ENCODE measurements at regions not wholly inside any gene's neighbourhood (a gene's known extent, or its start where the extent isn't known, plus 50 kb on each side); places are given as distances from the start of the nearest gene placed in this dataset.
"Not testable (repeated sequence)": the region's sequence is repeated elsewhere in the genome, so short reads cannot be mapped to it uniquely, and the experiment has no call there.

- no peak overlapping the region for H3K4me3 ChIP-seq (ENCODE audit: low read length)
- no peak for DNase-seq (ENCODE audit: low read depth, low spot score)
These were observed 157.3 kb upstream of the CHAC2 start for GRCh38 chr2:53610260-53610659.

DNA sequence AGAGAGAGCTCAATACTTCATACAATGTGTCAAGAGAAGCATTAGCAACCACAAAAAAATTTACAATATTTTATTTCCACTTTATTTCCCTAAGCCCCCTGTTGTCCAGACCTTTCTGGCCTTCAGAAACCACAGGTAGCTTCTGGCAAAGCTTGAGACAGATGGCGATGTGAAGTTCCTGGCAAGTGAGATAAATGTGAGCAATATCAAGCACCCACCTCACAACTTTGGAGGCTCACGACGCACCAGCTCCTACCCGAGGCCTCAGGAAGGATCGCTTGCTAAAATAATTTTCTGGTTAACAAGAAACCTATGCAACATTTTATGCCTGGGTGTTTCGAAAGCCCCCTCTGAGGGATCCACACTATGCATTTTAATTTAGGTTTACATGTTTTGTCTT is 158.1 kb upstream of the CHAC2 start:
- no peak for DNase-seq (ENCODE audit: low read depth, low spot score)

DNA sequence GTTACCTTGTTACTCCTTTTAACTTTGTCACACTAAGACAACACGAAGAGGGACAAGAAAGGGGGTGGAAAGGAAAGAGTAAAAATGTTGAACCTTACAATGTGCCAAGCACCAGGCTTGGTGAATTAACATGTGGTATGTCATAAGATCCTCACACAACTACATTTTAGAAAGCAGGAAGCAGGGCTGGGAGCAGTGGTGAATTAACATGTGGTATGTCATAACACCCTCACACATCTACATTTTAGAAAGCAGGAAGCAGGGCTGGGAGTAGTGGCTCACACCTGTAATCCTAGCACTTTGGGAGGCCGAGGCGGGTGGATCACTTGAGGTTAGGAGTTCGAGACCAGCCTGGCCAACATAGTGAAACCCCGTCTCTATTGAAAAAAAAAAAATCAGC is 159.3 kb upstream of the CHAC2 start:
- DNase-seq (ENCODE audit: low read depth, low spot score): no peak
- H3K4me3 ChIP-seq (ENCODE audit: low read length): no peak overlapping the region

More for the DNA sequence above, 158.1 kb upstream of the CHAC2 start:
- H3K4me3 ChIP-seq (ENCODE audit: low read length): no peak overlapping the region

DNA sequence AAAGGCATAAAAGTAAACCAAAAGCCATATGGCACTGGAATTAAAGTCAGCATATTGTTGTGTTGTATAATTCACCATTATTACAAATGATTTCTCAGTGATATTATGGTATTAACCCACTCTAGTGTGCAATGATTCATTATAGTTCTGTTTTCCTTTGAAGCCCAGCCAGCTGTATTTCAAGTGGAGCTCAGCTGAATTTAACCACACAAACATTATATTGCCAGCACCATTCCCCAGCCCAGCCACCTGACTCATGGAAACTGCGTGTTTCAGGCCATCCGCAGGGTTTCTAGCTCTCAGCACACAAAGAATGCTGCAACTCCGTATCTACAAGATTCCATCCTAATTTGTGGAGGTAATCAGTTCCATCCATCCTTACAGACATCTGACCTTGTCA is 166.8 kb upstream of the CHAC2 start:
- DNase-seq (ENCODE audit: low read depth, low spot score): no peak
- H3K4me3 ChIP-seq (ENCODE audit: low read length): no peak overlapping the region

GRCh38 chr2:53586733-53587612 is 180.6 kb upstream of the CHAC2 start:
- not testable (repeated sequence) for DNase-seq (ENCODE audit: low read depth, low spot score); H3K4me3 ChIP-seq (ENCODE audit: low read length)

- no peak for DNase-seq (ENCODE audit: low read depth, low spot score)
- no peak overlapping the region for H3K4me3 ChIP-seq (ENCODE audit: low read length)
These were observed 182.6 kb upstream of the CHAC2 start for GRCh38 chr2:53584986-53585385.

GRCh38 chr2:53583583-53583982 is 184.0 kb upstream of the CHAC2 start:
- DNase-seq (ENCODE audit: low read depth, low spot score): no peak
- H3K4me3 ChIP-seq (ENCODE audit: low read length): no peak overlapping the region

GRCh38 chr2:53582556-53582955 is 185.0 kb upstream of the CHAC2 start:
- no peak overlapping the region for H3K4me3 ChIP-seq (ENCODE audit: low read length)
- no peak for DNase-seq (ENCODE audit: low read depth, low spot score)

DNA sequence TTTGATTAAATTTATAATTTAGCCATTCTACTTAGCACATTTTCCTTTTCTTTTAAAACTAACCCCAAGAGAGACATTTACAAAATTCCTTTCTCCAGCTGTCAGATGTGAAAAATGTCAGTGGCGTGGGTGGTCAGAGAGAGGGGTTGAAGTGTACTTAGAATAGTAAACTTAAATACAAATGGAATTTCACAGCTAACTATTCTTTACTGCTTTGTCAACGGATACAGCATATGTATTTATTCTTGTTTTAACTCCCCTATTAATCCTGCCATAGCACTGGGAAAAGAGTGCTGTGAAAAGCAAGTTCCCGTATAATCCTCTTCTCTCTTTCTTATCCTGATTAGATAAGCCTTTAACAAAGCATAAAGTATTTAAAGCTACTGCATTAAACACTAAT is 191.4 kb upstream of the CHAC2 start:
- DNase-seq (ENCODE audit: low read depth, low spot score): no peak
- no peak overlapping the region for H3K4me3 ChIP-seq (ENCODE audit: low read length)

DNA sequence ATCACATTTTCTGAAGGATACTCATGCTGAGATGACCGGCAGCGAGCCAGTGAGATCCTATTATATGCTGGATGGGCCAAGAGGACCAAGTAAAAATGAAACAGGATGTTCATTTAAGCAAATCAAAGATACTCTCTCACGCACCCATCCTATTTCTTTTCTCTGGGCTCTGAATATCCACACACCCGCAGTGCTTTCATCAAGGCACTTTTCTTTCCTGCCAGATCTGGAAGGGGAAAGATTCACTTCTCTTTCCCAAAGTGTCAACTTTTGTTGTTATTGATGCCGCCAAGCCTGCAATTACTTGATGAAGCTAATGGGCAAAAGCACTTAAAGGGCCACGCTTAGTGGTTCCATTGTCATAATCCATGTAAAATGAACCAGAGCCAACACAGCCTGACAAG is 191.9 kb upstream of the CHAC2 start:
- H3K4me3 ChIP-seq (ENCODE audit: low read length): no peak overlapping the region
- DNase-seq (ENCODE audit: low read depth, low spot score): no peak

GRCh38 chr2:53572696-53573095 is 194.9 kb upstream of the CHAC2 start:
- no peak overlapping the region for H3K4me3 ChIP-seq (ENCODE audit: low read length)
- no peak for DNase-seq (ENCODE audit: low read depth, low spot score)

- DNase-seq (ENCODE audit: low read depth, low spot score): no peak
- no peak overlapping the region for H3K4me3 ChIP-seq (ENCODE audit: low read length)
These were observed 197.5 kb upstream of the CHAC2 start for GRCh38 chr2:53569957-53570727.

GRCh38 chr2:53568469-53568868 is 199.1 kb upstream of the CHAC2 start:
- peak; percentile 14 for DNase-seq (ENCODE audit: low read depth, low spot score)
- H3K4me3 ChIP-seq (ENCODE audit: low read length): peak overlapping the region; percentile 22

- no peak for DNase-seq (ENCODE audit: low read depth, low spot score)
- H3K4me3 ChIP-seq (ENCODE audit: low read length): no peak overlapping the region
These were observed 200.5 kb upstream of the CHAC2 start for GRCh38 chr2:53567073-53567472.

- DNase-seq (ENCODE audit: low read depth, low spot score): no peak
- no peak overlapping the region for H3K4me3 ChIP-seq (ENCODE audit: low read length)
These were observed 205.2 kb upstream of the CHAC2 start for GRCh38 chr2:53562407-53562806.

DNA sequence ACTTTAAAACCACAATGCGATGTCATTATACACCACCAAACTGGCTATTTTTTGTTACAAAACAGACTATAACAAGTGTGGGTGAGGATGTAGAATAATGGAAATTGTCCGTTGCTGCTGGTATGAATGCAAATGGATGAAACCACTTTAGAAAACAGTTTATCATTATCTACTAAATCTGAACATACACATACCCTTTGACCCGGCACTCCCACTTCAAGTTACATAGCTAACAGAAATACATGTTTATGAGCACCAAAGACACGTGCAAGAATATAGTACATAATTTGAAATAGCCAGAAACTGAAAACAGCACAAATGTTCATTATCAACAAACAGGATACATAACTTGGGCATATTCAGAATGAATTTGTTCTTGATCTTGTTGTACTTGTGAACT is 206.4 kb upstream of the CHAC2 start:
- no peak overlapping the region for H3K4me3 ChIP-seq (ENCODE audit: low read length)
- DNase-seq (ENCODE audit: low read depth, low spot score): no peak

GRCh38 chr2:53559302-53559966 is 208.2 kb upstream of the CHAC2 start:
- DNase-seq (ENCODE audit: low read depth, low spot score): no peak
- no peak overlapping the region for H3K4me3 ChIP-seq (ENCODE audit: low read length)

DNA sequence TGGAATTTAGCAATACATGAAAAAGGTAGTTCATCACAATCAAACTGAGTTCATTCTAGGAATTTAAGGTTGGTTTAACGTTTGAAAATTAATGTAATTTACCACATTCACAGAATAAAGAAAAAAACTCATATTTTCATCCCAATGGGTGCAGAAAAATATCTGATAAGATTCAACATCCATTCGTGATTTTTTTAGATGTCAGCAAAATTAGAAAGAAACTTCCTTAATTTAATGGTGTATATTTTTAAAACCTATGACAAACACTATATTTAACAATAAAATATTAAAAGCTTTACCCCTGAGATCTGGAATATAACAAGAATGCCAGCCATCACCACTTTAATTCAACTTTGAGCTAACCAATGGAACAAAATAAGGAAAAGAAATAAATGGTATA is 208.7 kb upstream of the CHAC2 start:
- no peak for DNase-seq (ENCODE audit: low read depth, low spot score)
- no peak overlapping the region for H3K4me3 ChIP-seq (ENCODE audit: low read length)

GRCh38 chr2:53549497-53549896 is 218.1 kb upstream of the CHAC2 start:
- DNase-seq (ENCODE audit: low read depth, low spot score): no peak
- no peak overlapping the region for H3K4me3 ChIP-seq (ENCODE audit: low read length)

- DNase-seq (ENCODE audit: low read depth, low spot score): no peak
- H3K4me3 ChIP-seq (ENCODE audit: low read length): no peak overlapping the region
These were observed 222.0 kb upstream of the CHAC2 start for GRCh38 chr2:53545604-53546003.
